Sigmoid colon (tissue), 4 donors: ENCODE measurements at regions not wholly inside any gene's neighbourhood (a gene's known extent, or its start where the extent isn't known, plus 50 kb on each side); places are given as distances from the start of the nearest gene placed in this dataset.

Experiments
- CTCF ChIP-seq, 4 experiments: fragments of 450-650 bp in 3 of 4; fragments of 200-600 bp in 1 of 4; IDR thresholded peaks; one replicate each; pipeline ENCODE4 v1.5.1; 2016 to 2019; ENCODE audit warnings: antibody characterized with exemption in 4 of 4, mild to moderate bottlenecking in 3 of 4, moderate library complexity in 2 of 4
- POLR2AphosphoS5 ChIP-seq, 4 donors: sonication (generic); formaldehyde crosslinking; IDR thresholded peaks; one replicate each; pipeline ENCODE4 v1.6.1; 2017; ENCODE audit warnings: antibody characterized with exemption in 4 of 4

GRCh38 chr11:92678008-92678611, 291.3 kb upstream of the MTNR1B start:
- TF ChIP-seq CTCF (IDR thresholded peaks at IDR 0.05) (no peak), POLR2AphosphoS5 (IDR thresholded peaks at IDR 0.05) (no peak)
